ENCODE measurements at regions not wholly inside any gene's neighbourhood (a gene's known extent, or its start where the extent isn't known, plus 50 kb on each side); places are given as distances from the start of the nearest gene placed in this dataset.
"Not testable (repeated sequence)": the region's sequence is repeated elsewhere in the genome, so short reads cannot be mapped to it uniquely, and the experiment has no call there.

GRCh38 chr10:62935022-62935421, 118.9 kb upstream of the EGR2 start:
- Histone ChIP-seq H3K27ac (no peak overlapping the region), H3K9ac (ENCODE audit: insufficient read length) (no peak overlapping the region), H3K4me3 (no peak overlapping the region), H3K9me3 (ENCODE audit: low read depth, low read length) (no peaks in the 10 kb centered on the region), H3K36me3 (ENCODE audit: insufficient read depth, low read length) (no peaks in the 10 kb centered on the region)
- TF ChIP-seq FOXP2 (optimal IDR thresholded peaks at IDR 0.05; ENCODE audit: control extremely low read depth, extremely low read length, insufficient read depth) (no peak), POLR2AphosphoS5 (IDR thresholded peaks at IDR 0.05; ENCODE audit: borderline replicate concordance, low read depth, low read length) (no peak), EZH2 (IDR thresholded peaks at IDR 0.05) (no peak)
- DNase-seq (ENCODE audit: low read depth, low spot score), result no peak

GRCh38 chr10:62934258-62934657, 118.1 kb upstream of the EGR2 start:
- no peak overlapping the region for H3K9ac ChIP-seq (ENCODE audit: insufficient read length)
- no peaks in the 10 kb centered on the region for H3K36me3 ChIP-seq (ENCODE audit: insufficient read depth, low read length)
- TF ChIP-seq POLR2AphosphoS5 (IDR thresholded peaks at IDR 0.05; ENCODE audit: borderline replicate concordance, low read depth, low read length), result no peak
- no peak for DNase-seq (ENCODE audit: low read depth, low spot score)
- no peak overlapping the region for H3K27ac ChIP-seq
- H3K9me3 ChIP-seq (ENCODE audit: low read depth, low read length), result no peaks in the 10 kb centered on the region
- H3K4me3 ChIP-seq, result no peak overlapping the region

GRCh38 chr10:62928763-62929162, 112.6 kb upstream of the EGR2 start:
- H3K27ac ChIP-seq; H3K36me3 ChIP-seq (ENCODE audit: insufficient read depth, low read length); H3K4me3 ChIP-seq; H3K9ac ChIP-seq (ENCODE audit: insufficient read length); DNase-seq (ENCODE audit: low read depth, low spot score); H3K9me3 ChIP-seq (ENCODE audit: low read depth, low read length): not testable (repeated sequence)

GRCh38 chr10:62926407-62926806, 110.2 kb upstream of the EGR2 start:
- no peak overlapping the region for H3K27ac ChIP-seq
- no peak for TF ChIP-seq EZH2 (IDR thresholded peaks at IDR 0.05)
- no peak for TF ChIP-seq POLR2AphosphoS5 (IDR thresholded peaks at IDR 0.05; ENCODE audit: borderline replicate concordance, low read depth, low read length)
- TF ChIP-seq FOXP2 (optimal IDR thresholded peaks at IDR 0.05; ENCODE audit: control extremely low read depth, extremely low read length, insufficient read depth), result no peak
- no peak overlapping the region for H3K4me3 ChIP-seq
- no peak for DNase-seq (ENCODE audit: low read depth, low spot score)
- no peak overlapping the region for H3K9ac ChIP-seq (ENCODE audit: insufficient read length)
- H3K9me3 ChIP-seq (ENCODE audit: low read depth, low read length), result no peaks in the 10 kb centered on the region
- H3K36me3 ChIP-seq (ENCODE audit: insufficient read depth, low read length), result no peaks in the 10 kb centered on the region

- Histone ChIP-seq H3K9me3 (ENCODE audit: low read depth, low read length) (no peaks in the 10 kb centered on the region), H3K36me3 (ENCODE audit: insufficient read depth, low read length) (no peaks in the 10 kb centered on the region), H3K27ac (no peak overlapping the region), H3K4me3 (no peak overlapping the region), H3K9ac (ENCODE audit: insufficient read length) (no peak overlapping the region)
- DNase-seq (ENCODE audit: low read depth, low spot score), result no peak
- TF ChIP-seq FOXP2 (optimal IDR thresholded peaks at IDR 0.05; ENCODE audit: control extremely low read depth, extremely low read length, insufficient read depth), result no peak
Measured at GRCh38 chr10:62924344-62924748, 108.2 kb upstream of the EGR2 start.

GRCh38 chr10:62919776-62920175, 103.6 kb upstream of the EGR2 start:
- no peaks in the 10 kb centered on the region for H3K9me3 ChIP-seq (ENCODE audit: low read depth, low read length)
- H3K36me3 ChIP-seq (ENCODE audit: insufficient read depth, low read length), result no peaks in the 10 kb centered on the region
- no peak for TF ChIP-seq EZH2 (IDR thresholded peaks at IDR 0.05)
- TF ChIP-seq FOXP2 (optimal IDR thresholded peaks at IDR 0.05; ENCODE audit: control extremely low read depth, extremely low read length, insufficient read depth), result no peak
- no peak for TF ChIP-seq POLR2AphosphoS5 (IDR thresholded peaks at IDR 0.05; ENCODE audit: borderline replicate concordance, low read depth, low read length)
- no peak for DNase-seq (ENCODE audit: low read depth, low spot score)
- H3K27ac ChIP-seq, result no peak overlapping the region
- H3K9ac ChIP-seq (ENCODE audit: insufficient read length), result no peak overlapping the region
- H3K4me3 ChIP-seq, result no peak overlapping the region

- no peak overlapping the region for H3K27ac ChIP-seq
- H3K9me3 ChIP-seq (ENCODE audit: low read depth, low read length), result no peaks in the 10 kb centered on the region
- TF ChIP-seq POLR2AphosphoS5 (IDR thresholded peaks at IDR 0.05; ENCODE audit: borderline replicate concordance, low read depth, low read length) (no peak), EZH2 (IDR thresholded peaks at IDR 0.05) (no peak), FOXP2 (optimal IDR thresholded peaks at IDR 0.05; ENCODE audit: control extremely low read depth, extremely low read length, insufficient read depth) (no peak)
Measured at GRCh38 chr10:62917475-62918238, 101.5 kb upstream of the EGR2 start.

GRCh38 chr10:62916141-62916603, 100.0 kb upstream of the EGR2 start:
- Histone ChIP-seq H3K9me3 (ENCODE audit: low read depth, low read length) (no peaks in the 10 kb centered on the region), H3K9ac (ENCODE audit: insufficient read length) (no peak overlapping the region), H3K4me3 (no peak overlapping the region), H3K27ac (no peak overlapping the region), H3K36me3 (ENCODE audit: insufficient read depth, low read length) (no peaks in the 10 kb centered on the region)
- DNase-seq (ENCODE audit: low read depth, low spot score), result no peak
- TF ChIP-seq POLR2AphosphoS5 (IDR thresholded peaks at IDR 0.05; ENCODE audit: borderline replicate concordance, low read depth, low read length) (no peak), EZH2 (IDR thresholded peaks at IDR 0.05) (no peak), FOXP2 (optimal IDR thresholded peaks at IDR 0.05; ENCODE audit: control extremely low read depth, extremely low read length, insufficient read depth) (no peak)

More at GRCh38 chr10:62917475-62918238, 101.5 kb upstream of the EGR2 start:
- Histone ChIP-seq H3K4me3 (no peak overlapping the region), H3K9ac (ENCODE audit: insufficient read length) (no peak overlapping the region), H3K36me3 (ENCODE audit: insufficient read depth, low read length) (no peaks in the 10 kb centered on the region)
- DNase-seq (ENCODE audit: low read depth, low spot score), result no peak

- H3K4me3 ChIP-seq, result no peak overlapping the region
- no peak overlapping the region for H3K27ac ChIP-seq
- TF ChIP-seq EZH2 (IDR thresholded peaks at IDR 0.05) (no peak), FOXP2 (optimal IDR thresholded peaks at IDR 0.05; ENCODE audit: control extremely low read depth, extremely low read length, insufficient read depth) (no peak), POLR2AphosphoS5 (IDR thresholded peaks at IDR 0.05; ENCODE audit: borderline replicate concordance, low read depth, low read length) (no peak)
- no peak overlapping the region for H3K9ac ChIP-seq (ENCODE audit: insufficient read length)
- no peak for DNase-seq (ENCODE audit: low read depth, low spot score)
- no peaks in the 10 kb centered on the region for H3K9me3 ChIP-seq (ENCODE audit: low read depth, low read length)
- no peaks in the 10 kb centered on the region for H3K36me3 ChIP-seq (ENCODE audit: insufficient read depth, low read length)
Measured at GRCh38 chr10:62915158-62915557, 99.0 kb upstream of the EGR2 start.

All from SK-N-MC (cell line).